ENCODE measurements at regions not wholly inside any gene's neighbourhood (a gene's known extent, or its start where the extent isn't known, plus 50 kb on each side); places are given as distances from the start of the nearest gene placed in this dataset.
"Not testable (repeated sequence)": the region's sequence is repeated elsewhere in the genome, so short reads cannot be mapped to it uniquely, and the experiment has no call there.

- TF ChIP-seq ZFX (IDR thresholded peaks at IDR 0.05) (no peak), CTCF (conservative IDR thresholded peaks at IDR 0.05) (no peak)
- H3K27ac ChIP-seq: no peak overlapping the region
These were observed 189.1 kb upstream of the SULF2 start for GRCh38 chr20:47974234-47974878.

GRCh38 chr20:47973519-47974233 lies 188.4 kb upstream of the SULF2 start:
- TF ChIP-seq CTCF (conservative IDR thresholded peaks at IDR 0.05) (no peak), ZFX (IDR thresholded peaks at IDR 0.05) (no peak)
- no peak overlapping the region for H3K27ac ChIP-seq

- no peak for TF ChIP-seq CTCF (conservative IDR thresholded peaks at IDR 0.05)
- no peak overlapping the region for H3K27ac ChIP-seq
These were observed 187.6 kb upstream of the SULF2 start for GRCh38 chr20:47972916-47973309.

- H3K27ac ChIP-seq: not testable (repeated sequence)
These were observed 187.1 kb upstream of the SULF2 start for GRCh38 chr20:47972297-47972915.

GRCh38 chr20:47971058-47971791 lies 185.9 kb upstream of the SULF2 start:
- TF ChIP-seq ZFX (IDR thresholded peaks at IDR 0.05) (no peak), CTCF (conservative IDR thresholded peaks at IDR 0.05) (no peak)
- no peak overlapping the region for H3K27ac ChIP-seq

GRCh38 chr20:47970282-47970903 lies 185.1 kb upstream of the SULF2 start:
- TF ChIP-seq ZFX (IDR thresholded peaks at IDR 0.05): no peak
- no peak for TF ChIP-seq CTCF (conservative IDR thresholded peaks at IDR 0.05)
- no peak overlapping the region for H3K27ac ChIP-seq

- no peak overlapping the region for H3K27ac ChIP-seq
- TF ChIP-seq CTCF (conservative IDR thresholded peaks at IDR 0.05): no peak
- TF ChIP-seq ZFX (IDR thresholded peaks at IDR 0.05): no peak
These were observed 184.1 kb upstream of the SULF2 start for GRCh38 chr20:47969426-47969825.

Measured in C4-2B (cell line).